KMS-11 (cell line): ENCODE measurements at regions not wholly inside any gene's neighbourhood (a gene's known extent, or its start where the extent isn't known, plus 50 kb on each side); places are given as distances from the start of the nearest gene placed in this dataset.
"Not testable (repeated sequence)": the region's sequence is repeated elsewhere in the genome, so short reads cannot be mapped to it uniquely, and the experiment has no call there.

Experiments
- H2AFZ ChIP-seq: fragments of 200-600 bp; sonication (generic); 2 replicates; pipeline ENCODE4 v1.6.1; 2016; ENCODE audit warnings: antibody characterized with exemption, mixed run types, low read depth
- H3K27ac ChIP-seq: fragments of 200-600 bp; sonication (generic); 2 replicates; pipeline ENCODE4 v1.6.1; 2016; ENCODE audit warnings: mild to moderate bottlenecking, mixed run types
- H3K27me3 ChIP-seq: fragments of 200-600 bp; sonication (generic); 2 replicates; pipeline ENCODE4 v1.6.1; 2017; ENCODE audit warnings: mild to moderate bottlenecking, low read depth, mixed run types, moderate library complexity; ENCODE audit not compliant: insufficient read depth
- H3K36me3 ChIP-seq: fragments of 200-600 bp; sonication (generic); 2 replicates; pipeline ENCODE4 v1.6.1; 2017; ENCODE audit warnings: mild to moderate bottlenecking, mixed run types; ENCODE audit not compliant: insufficient read depth
- H3K4me1 ChIP-seq: fragments of 200-600 bp; sonication (generic); 2 replicates; pipeline ENCODE4 v1.6.1; 2016; ENCODE audit warnings: mild to moderate bottlenecking, low read depth, mixed run types; ENCODE audit not compliant: poor library complexity, severe bottlenecking
- H3K4me2 ChIP-seq: fragments of 200-600 bp; sonication (generic); 2 replicates; pipeline ENCODE4 v1.7.0; 2016; ENCODE audit warnings: mild to moderate bottlenecking, mixed run types
- H3K4me3 ChIP-seq: fragments of 200-600 bp; sonication (generic); IDR thresholded peaks from 2 replicates; pipeline ENCODE4 v1.6.1; 2017; ENCODE audit warnings: low read depth, low read length, mixed read lengths; ENCODE audit not compliant: insufficient read depth
- H3K79me2 ChIP-seq: fragments of 200-600 bp; sonication (generic); 2 replicates; pipeline ENCODE4 v1.6.1; 2016; ENCODE audit warnings: low read depth, mixed run types; ENCODE audit not compliant: insufficient read depth
- H3K9ac ChIP-seq: fragments of 200-600 bp; sonication (generic); 2 replicates; pipeline ENCODE4 v1.6.1; 2016; ENCODE audit warnings: mild to moderate bottlenecking, mixed run types
- H4K20me1 ChIP-seq: fragments of 200-600 bp; sonication (generic); 2 replicates; pipeline ENCODE4 v1.6.1; 2016; ENCODE audit warnings: mild to moderate bottlenecking, mixed run types; ENCODE audit not compliant: insufficient read depth
- CTCF ChIP-seq: fragments of 200-600 bp; sonication (generic); conservative IDR thresholded peaks from 2 replicates; pipeline ENCODE4 v1.6.1; 2017; ENCODE audit warnings: low read depth, mild to moderate bottlenecking, antibody characterized with exemption, low read length, moderate library complexity, mixed read lengths

GRCh38 chr21:18549214-18549905 lies 145.8 kb upstream of the TMPRSS15 start:
- no peak for TF ChIP-seq CTCF
- no peaks in the 10 kb centered on the region for H3K36me3 ChIP-seq
- no peak overlapping the region; the same call in 1 of the 2 replicates for H3K9ac ChIP-seq
- peak overlapping the region; percentile 44 for H3K4me2 ChIP-seq
- peak overlapping the region; percentile 34 for H3K27ac ChIP-seq
- H4K20me1 ChIP-seq, result no peaks in the 10 kb centered on the region
- H3K4me3 ChIP-seq, result no peak overlapping the region
- H2AFZ ChIP-seq, result peak overlapping the region; percentile 2; the same call in 1 of the 2 replicates
- no peaks in the 10 kb centered on the region for H3K27me3 ChIP-seq
- no peaks in the 10 kb centered on the region for H3K79me2 ChIP-seq
- peaks cover 28% of the 10 kb centered on the region for H3K4me1 ChIP-seq

GRCh38 chr21:18550361-18550760 lies 146.8 kb upstream of the TMPRSS15 start:
- no peak for TF ChIP-seq CTCF
- no peak overlapping the region for H2AFZ ChIP-seq

GRCh38 chr21:18553786-18554185 lies 150.2 kb upstream of the TMPRSS15 start:
- H3K79me2 ChIP-seq, result no peaks in the 10 kb centered on the region
- no peaks in the 10 kb centered on the region for H4K20me1 ChIP-seq
- peaks cover 18% of the 10 kb centered on the region for H3K4me1 ChIP-seq
- no peaks in the 10 kb centered on the region for H3K27me3 ChIP-seq
- no peaks in the 10 kb centered on the region for H3K36me3 ChIP-seq
- no peak overlapping the region for H2AFZ ChIP-seq
- H3K9ac ChIP-seq, result no peak overlapping the region
- no peak overlapping the region for H3K27ac ChIP-seq
- H3K4me3 ChIP-seq, result no peak overlapping the region
- H3K4me2 ChIP-seq, result no peak overlapping the region
- no peak for TF ChIP-seq CTCF

More at GRCh38 chr21:18550361-18550760, 146.8 kb upstream of the TMPRSS15 start:
- no peak overlapping the region for H3K4me3 ChIP-seq
- no peaks in the 10 kb centered on the region for H3K79me2 ChIP-seq
- H3K4me2 ChIP-seq, result peak overlapping the region; percentile 44
- no peaks in the 10 kb centered on the region for H3K36me3 ChIP-seq
- H3K27me3 ChIP-seq, result no peaks in the 10 kb centered on the region
- H4K20me1 ChIP-seq, result no peaks in the 10 kb centered on the region
- H3K4me1 ChIP-seq, result peaks cover 28% of the 10 kb centered on the region
- no peak overlapping the region for H3K27ac ChIP-seq
- H3K9ac ChIP-seq, result no peak overlapping the region

- not testable (repeated sequence) for H3K4me1 ChIP-seq, H3K4me2 ChIP-seq, H3K36me3 ChIP-seq, H2AFZ ChIP-seq, H3K27ac ChIP-seq, H3K79me2 ChIP-seq, H3K27me3 ChIP-seq, H3K9ac ChIP-seq, H4K20me1 ChIP-seq, H3K4me3 ChIP-seq
- peak; percentile 46 for TF ChIP-seq CTCF
Measured at GRCh38 chr21:18567770-18568169, 164.2 kb upstream of the TMPRSS15 start.
